GM19468 (cell line): ENCODE measurements at regions not wholly inside any gene's neighbourhood (a gene's known extent, or its start where the extent isn't known, plus 50 kb on each side); places are given as distances from the start of the nearest gene placed in this dataset.

Experiments used
- ATAC-seq: cut with Tn5 transposase; IDR thresholded peaks from one replicate; pipeline ENCODE4 v1.9.1; 2021; ENCODE audit warnings: mild to moderate bottlenecking, moderate library complexity, moderate number of reproducible peaks; ENCODE audit not compliant: unreplicated experiment; ENCODE audit errors: extremely low read depth

GRCh38 chrX:39729981-39730661 is 367.6 kb downstream of the BCOR start:
- no peak for ATAC-seq

DNA sequence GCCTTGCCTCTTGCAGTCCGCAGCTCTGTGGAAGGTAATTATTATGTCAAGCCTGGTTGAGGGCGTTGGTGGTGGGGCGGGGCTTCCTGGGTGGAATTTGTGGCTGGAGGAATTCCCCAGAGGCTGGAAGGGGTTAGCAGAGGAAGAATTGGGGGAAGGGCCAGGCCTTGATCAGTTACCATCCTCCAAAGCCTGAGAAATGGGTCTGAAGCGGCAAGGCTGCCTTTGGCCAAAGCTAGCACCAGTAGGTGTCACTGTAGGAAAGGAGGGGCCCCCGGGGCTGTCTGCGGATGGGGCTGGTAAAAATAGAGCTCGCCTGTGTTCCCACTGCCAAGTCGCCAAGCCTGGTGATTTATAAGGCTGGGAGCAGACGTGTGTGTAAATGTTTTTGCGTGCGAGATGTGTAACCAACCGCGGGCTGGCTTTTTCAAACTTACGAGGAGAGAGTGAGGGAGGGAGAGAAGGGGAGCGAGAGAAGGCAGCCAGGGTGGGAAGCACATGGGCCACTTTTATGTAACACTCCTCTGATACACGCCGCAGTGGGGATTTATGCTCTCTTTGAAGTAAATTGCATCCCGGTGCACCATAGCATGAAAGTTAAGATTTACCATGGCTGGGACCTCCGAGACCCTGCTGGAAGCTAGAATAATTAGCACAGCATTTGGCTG is 367.0 kb downstream of the BCOR start:
- no peak for ATAC-seq

DNA sequence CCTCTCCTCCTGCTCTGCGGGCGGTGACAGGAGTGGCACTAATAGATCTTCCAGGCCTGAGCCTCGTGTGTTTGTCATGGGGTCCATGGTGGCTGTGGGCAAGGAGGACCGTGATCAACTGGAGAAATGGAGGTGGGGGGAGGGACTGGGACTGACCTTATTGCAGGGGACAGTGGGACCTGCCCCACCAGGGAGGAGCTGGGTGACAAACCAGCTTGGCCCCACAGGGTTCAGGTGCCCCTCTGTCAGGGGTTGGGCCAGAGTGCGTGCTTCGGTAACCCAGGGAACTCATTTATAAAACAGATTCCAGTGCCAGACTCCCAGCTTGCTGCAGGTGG is 366.5 kb downstream of the BCOR start:
- no peak for ATAC-seq

- ATAC-seq, result no peak
These were observed 366.0 kb downstream of the BCOR start for GRCh38 chrX:39731735-39732134.

DNA sequence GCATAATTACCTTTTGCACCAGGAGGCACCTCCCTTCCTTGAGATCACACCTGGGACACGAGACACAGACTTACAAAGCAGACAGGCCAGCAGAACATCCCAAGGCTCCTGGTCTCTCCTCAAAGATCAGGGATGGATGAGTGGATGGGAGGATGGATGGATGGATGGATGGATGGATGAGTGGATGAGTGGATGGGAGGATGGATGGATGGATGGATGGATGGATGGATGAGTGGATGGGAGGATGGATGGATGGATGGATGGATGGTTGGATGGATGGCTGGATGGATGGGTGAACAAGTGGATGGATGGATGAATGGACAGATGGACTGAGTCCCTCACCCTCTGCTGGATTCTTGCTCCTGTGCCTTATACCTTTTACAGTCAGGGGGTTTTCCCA is 364.0 kb downstream of the BCOR start:
- no peak for ATAC-seq

GRCh38 chrX:39734174-39734776 is 363.5 kb downstream of the BCOR start:
- ATAC-seq, result no peak

DNA sequence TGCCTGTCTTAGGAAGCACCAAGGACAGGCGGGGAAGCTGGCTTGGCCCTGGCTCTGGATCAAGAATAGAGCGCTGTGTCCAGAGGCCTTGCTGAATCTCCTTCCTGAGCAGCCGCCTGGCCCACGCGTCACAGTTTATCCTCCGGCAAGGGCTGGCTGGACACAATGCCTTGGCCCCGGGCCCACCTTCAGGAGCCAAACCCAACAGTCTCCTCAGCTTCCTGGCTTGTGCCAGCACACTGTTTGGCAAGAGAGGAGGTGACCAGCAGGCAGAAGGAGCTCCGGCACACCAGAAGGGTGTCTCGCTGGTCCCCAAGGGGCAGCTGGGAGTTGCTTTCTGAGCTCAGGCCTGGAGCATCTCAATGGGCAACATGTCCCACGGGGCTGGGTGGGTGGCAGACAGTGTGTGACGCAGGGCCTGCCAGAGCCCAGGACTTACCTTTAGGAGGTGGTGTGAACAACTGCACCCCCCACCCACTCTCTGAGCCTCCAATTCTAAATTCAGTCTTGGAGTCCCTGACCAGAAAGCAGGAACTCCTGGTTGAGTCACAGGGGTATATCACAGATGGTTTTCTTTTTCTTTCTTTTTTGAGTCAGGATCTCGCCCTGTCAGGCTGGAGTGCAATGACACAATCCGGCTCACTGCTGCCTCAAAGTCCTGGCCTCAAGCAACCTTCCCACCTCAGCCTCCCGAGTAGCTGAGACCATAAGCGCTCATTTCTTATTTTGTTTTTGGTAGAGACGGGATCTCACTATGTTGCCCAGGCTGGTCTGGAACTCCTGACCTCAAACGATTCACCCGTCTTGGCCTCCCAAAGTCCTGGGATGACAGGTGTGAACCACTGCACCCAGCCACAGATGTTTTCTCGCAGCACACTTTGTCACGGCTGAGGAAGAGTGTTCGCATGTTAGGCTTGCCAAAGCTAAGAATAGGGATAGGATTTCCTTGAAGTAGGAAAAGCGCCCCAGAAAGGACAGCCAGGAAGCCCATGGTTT is 361.2 kb downstream of the BCOR start:
- ATAC-seq, result no peak

DNA sequence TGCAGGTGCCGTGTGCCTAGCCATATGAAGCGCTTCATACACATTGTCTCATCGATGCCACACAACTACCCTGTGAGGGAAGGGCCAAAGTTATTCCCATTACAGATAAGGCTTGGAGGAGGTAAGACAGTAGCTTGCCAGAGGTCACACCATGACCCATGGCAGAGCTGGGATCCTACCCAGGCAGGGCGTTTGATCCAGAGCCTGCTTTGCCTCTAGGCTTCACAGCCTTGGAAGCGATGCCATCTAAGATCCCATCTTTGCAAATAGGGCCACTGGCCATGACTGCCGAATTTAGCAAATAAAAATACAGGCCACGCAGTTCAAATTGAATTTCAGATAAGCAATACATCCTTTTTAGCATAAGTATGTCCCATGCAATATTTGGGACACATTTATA is 358.2 kb downstream of the BCOR start:
- no peak for ATAC-seq

DNA sequence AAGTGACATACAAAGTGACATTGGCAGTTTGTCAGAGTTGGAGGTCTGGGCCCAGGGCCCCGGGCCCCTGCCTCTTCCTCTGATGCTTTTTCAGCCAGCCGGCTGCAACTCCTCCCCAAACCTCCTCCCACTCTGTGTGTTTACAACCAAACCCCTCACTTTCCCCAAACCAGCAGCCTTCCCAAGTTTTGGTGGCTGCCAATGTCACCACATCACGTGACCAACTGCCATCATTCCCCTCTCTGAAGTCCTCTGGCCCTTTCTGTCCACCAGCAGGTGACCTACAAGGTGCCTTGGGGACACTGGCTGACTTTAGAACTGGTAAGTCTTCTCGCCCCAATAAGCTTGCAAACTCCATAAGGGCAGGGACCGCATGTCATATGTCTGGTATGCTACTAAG is 357.7 kb downstream of the BCOR start:
- ATAC-seq, result no peak

DNA sequence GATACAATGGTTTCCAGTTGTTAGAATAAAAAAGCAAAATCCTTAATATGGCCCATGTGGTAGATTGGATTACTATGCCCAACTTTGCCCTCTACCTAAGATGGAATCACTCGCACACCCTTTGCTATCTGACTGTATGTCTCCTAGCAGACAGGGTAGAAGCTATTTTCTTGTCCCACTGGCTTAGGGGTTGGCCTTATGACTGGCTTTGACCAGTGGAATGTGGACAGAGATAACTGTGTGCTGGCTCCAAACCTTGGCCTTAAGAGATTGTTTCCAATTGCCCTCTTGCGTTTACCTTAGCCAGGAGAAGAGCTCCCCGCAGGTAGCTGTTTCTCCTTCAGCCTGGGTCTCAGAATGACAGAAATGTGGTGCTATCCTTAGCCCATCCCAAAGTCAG is 355.9 kb downstream of the BCOR start:
- no peak for ATAC-seq

- ATAC-seq, result no peak
These were observed 351.9 kb downstream of the BCOR start for GRCh38 chrX:39745818-39746217.

DNA sequence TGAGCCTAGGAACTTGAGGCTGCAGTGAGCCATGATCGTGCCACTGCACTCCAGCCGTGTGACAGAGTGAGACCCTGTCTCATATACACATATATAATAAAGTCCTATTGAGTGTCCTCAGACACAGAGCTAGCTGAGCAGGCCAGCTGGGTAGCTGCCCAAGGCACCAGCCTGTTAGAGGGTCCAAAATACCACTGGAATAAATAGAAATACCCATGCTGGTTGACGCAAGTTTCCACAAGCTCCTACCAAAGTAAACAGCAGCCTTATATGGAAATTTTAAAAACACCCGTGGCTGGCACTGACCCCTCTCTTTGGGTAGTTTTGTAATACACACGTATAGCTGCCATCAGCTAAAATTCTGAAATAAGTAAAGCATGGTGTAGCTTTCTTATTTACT is 348.6 kb downstream of the BCOR start:
- no peak for ATAC-seq

- no peak for ATAC-seq
These were observed 348.0 kb downstream of the BCOR start for GRCh38 chrX:39749728-39750127.

GRCh38 chrX:39750256-39750790 is 347.4 kb downstream of the BCOR start:
- no peak for ATAC-seq

DNA sequence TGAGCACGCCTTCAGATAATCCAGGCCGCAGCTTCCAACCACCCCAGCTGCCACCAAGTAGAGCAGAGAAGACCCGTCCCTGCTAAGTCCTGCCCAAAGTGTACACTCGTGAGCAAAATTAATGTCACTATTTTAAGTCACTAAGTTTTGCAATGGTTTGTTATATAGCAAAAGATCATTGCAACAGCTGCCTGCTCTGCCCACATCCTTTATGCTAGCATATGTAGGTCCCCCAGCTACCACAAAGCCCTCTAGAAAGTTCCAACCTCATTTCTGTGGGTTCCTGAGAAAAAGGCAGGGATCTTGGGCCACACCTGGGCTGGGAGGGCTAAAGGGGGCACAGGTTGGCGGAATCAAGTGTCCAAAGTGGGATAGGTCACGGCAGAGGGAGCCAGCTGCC is 346.9 kb downstream of the BCOR start:
- ATAC-seq, result no peak

DNA sequence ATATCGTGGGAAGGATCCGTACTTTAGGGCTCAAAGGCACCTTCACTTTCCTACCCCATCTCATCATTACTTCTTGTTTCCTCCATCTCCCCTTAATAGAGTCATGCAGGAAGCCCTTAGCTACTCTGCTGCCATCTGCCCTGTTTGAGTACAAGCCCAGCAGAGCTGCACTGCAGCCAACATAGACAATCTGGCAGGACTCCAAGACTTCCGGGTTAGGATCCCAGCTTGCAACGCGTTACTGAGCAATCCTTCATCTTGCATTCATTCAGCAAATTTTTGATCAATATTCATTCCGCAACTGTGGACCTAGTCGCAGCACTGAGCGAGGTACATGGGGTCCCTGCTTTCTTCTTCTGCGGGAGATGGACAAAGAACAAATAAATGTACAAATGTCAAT is 344.9 kb downstream of the BCOR start:
- ATAC-seq, result no peak

- ATAC-seq, result no peak
These were observed 344.3 kb downstream of the BCOR start for GRCh38 chrX:39753293-39753996.

DNA sequence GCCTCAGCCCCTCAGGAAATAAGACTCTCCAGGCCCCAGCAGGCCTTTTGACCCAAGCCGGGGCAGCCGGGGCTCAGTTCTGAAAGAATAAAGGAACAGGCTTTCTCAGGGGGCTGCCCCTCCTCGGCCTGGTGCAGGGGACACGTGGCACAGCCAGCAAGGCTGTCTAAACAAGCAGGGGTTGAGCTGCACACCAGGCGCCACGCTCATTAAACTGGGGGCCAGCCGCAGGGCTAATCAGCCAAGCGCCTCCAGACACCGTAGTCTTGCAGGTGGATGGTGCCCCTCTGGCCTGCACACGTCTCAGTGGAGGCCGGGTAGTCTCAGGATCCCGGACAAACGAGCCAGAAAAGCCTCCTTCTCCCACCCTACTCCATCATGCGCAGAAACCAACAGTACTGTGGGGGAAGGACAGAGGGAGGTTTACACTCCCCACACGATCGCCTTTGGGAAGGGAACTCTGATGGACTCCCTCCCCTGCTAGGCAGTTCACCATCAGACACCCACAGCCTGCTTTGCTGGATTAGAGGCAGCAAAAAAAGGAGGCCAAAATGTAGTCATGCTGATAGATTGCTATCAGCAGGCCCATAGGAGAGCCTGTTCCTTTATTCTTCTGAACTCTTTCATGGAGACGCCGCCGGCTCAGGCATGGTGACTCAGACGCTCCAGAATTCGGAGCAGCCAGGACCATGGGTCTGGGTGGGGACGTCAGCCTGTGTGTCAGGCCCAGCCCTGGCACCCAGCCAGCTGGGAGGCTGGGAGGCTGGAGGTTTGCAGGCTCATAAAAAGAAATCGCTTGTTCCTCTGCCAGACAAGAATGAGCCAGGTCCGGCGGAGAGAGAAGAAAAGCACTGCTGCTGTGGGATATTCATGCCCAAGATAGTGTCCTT is 342.4 kb downstream of the BCOR start:
- no peak for ATAC-seq
